Fibroblast of gingiva (primary cell): ENCODE measurements at regions not wholly inside any gene's neighbourhood (a gene's known extent, or its start where the extent isn't known, plus 50 kb on each side); places are given as distances from the start of the nearest gene placed in this dataset.
A peak's percentile ranks its signal among the peaks of the same experiment; 100 is the strongest.
"Not testable (repeated sequence)": the region's sequence is repeated elsewhere in the genome, so short reads cannot be mapped to it uniquely, and the experiment has no call there.

ENCODE experiments used
- DNase-seq: peaks from one replicate; pipeline ENCODE4 v3.0.0-alpha.2; 2011; ENCODE audit warnings: low read depth

DNA sequence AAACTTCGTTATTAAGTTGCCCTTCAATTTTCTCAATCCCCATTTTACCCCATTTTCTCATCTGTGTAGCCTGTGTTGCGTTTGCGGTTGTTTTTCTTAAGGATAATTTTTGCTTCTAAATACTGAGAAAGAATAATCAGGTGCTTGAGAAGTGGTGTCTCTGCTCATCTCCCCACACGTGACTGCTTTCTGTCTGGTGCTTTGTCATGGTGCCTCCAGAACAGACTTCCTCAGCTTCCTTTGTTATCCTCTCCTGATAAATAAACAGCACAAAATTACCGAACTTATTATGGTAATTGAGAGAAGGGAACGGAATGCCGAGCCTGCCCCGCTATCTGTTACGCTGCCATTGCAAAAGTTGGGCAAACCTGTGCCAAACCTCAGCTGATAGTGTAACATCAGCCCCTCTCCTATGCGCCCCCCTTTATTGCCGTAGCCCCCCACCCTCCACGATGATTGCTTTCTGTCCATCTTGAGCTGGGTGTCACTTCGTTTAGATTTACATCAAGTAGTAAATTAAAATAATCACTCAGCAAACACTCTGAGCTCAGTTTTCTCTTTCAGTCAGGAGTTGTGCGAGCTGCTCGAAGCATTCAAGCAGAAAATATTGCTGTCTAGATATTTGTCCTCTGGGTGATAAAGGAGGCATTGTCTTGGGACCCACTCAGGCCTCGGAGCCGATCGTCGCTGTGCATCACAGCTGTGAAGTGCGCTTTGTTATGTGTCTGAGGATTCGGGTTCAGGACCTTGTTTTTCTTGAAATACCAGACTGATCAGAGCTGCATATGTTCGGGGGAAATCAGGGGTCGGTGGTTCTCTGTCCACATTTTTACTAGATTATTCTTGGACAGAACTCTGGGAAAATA lies 1008.5 kb upstream of the FANCL start:
- no peak for DNase-seq

DNA sequence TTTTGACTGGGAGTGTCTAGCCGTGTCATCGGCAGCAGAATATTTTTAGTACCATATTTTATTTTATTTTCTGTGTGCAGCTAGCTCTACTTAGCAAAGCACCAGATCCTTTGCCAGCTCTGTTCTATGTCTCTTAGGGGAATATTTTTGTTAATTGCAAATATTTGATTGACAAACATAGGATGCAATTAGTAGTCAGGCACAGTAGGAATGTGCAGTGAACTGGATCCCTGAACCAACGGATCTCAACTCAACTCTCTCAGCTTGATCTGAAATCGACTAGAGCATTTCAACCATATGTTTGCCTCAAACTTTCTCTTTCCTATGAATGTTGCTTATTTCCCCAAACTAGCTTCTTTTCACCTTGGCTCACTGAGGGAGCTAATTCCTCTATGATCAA lies 998.0 kb upstream of the FANCL start:
- DNase-seq: no peak

DNA sequence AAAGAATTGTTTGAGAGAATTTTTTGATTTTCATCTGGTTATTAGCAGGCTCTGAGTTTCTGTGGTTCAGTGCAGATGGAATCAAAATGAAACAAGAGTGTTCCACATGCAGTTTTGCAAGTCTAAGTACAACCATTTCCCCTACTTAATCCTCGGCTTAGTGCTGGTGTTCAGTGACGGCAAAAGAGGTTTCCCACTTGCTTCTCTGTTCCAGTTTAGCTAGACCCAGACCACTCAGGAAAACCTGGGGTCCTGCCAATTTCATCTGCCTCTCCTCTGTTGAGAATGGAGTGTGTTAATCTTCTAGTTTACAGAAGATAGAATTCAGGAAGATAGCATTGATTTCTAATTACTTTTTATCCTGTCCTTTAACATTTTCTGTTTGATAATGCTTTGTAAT lies 996.2 kb upstream of the FANCL start:
- DNase-seq: no peak

DNA sequence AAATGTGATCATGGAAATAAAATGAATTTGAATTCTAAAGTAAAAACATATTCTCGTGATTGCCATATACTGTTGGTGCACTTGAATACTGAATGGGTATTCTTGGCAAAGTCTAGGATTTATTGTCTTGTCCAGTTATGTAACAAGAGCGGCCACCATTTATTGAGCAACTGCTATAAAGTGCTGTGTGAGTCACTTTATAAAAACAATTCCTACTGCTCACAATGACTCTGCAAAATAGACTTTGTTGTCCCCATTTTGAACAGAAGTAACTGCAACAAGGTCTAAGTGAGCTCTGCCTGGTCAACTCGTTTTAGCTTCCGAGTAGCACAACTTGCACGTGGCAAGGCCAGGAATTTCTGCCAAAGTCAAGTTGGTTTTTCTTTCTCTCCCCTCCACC lies 995.6 kb upstream of the FANCL start:
- DNase-seq: peak; percentile 45

DNA sequence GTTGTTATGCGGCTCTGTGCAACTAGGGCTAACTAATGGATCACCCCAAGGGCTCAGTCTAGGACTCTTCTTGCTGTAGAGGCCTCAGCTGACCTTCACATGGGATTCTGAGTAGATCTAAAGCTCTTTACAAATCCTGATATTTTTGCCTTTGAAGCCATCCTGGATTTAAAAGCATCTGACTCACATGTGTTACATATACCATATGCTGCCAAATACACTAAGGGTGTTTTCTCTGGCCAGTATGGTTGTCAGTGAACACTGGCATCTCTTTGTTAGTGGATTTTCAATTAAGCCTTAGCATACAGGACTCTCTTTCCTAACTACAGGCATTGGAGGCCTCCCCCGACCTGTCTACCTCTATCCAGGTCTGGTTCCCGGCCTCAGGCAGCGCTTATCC lies 992.8 kb upstream of the FANCL start:
- no peak for DNase-seq

DNA sequence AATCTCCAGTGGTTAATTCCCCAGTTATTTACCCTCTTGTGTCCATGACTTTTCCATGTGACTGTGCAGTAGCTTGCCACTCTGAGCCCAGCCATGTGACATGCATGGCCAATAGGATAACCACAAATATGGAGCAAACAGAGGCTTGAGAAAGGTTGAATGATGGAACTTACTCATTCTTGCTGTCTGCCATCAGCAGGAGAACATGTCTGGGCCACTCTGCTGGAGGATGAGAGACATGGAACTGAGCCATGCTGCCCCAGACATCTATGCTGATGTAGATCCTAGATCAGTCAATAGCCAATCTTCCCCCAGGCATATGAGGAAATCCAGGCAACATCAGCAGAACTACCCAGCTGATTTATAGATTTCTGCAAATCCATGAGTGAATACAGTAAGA lies 992.3 kb upstream of the FANCL start:
- DNase-seq: no peak

DNA sequence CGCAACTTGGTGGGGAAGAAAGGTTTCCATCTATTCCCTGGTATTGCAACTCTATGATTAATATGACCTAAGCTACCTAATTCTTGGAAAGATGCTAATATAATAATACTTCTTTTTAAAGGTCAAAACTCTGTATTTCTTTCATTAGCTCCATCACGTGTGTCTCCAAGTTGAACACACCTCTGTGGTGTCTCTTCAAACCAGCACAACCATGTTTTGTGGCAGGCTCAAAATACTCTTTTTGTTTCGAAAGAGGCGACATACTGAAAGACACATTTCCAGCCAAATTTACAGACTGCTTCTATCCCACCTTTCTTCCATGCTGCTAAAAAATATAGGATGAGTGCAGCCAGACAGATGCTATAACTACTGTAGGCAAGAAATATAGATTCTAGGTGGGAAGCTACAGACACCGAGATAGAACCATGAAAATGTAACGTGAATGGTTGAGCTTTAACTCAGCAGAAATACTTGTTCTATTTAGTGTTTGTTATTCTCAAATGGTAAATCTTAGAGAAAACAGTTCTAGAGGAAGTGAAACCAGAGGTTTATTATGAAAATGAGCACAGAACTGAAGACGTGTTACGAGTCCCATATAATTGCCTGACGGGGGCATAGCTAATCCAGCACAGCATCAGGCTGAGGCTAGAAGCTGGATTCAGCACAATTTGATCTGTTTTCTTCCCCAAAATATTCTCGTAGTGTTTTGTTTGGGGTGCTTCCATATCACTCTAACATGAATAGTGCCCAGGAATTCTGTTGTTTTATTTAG lies 991.5 kb upstream of the FANCL start:
- DNase-seq: no peak

DNA sequence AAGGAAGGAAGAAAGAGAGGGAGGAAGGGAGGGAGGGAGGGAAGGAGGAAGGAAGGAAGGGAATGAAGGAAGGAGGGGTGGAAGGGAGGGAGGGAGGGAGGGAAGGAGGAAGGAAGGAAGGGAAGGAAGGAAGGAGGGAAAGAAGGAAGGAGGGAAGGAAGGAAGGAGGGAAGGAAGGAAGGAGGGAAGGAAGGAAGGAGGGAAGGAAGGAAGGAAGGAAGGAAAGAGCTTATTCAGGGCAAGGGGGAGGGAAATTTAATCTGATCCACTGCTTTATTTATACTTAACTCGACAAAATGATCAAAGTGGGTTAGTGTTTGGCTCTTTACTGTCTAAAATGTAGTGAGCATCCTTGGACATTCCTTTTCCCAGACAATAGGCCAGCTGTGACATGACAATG lies 985.2 kb upstream of the FANCL start:
- DNase-seq: not testable (repeated sequence)

DNA sequence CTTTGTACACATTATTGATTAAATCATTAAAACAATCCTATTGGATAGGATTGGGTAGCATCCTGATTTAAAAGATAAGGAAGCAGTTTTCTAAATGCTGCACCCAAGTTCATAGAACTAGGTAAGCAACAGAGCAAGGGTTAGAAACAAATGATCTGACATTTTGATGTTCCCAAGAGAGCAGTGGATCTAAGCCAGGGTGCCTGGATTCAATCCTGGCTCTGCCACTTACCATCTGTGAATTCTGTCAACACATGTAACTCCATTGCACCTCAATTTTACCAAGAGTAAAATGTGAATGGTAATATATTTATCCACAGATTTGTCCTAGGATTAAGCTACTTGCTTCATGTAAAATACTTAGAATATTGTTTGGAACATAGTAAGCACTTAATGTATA lies 982.6 kb upstream of the FANCL start:
- DNase-seq: no peak

DNA sequence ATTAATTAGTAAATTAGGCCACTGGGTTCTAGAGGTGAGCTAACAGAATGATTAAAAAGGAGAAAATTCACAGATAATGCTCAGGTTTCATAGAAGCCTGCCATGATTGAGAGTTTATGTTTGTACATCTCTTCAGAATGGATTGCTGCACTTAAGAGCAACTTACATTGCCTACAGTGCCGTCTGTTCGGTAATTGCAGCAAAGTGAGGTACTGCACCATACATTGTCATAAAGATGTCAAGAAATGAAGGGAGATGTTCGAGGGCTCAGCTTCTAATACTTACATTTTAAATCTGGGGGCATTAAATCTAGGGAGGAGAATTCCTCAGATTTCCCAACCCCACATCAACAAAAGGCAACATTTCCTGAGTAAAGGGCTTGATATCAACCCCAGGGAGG lies 976.2 kb upstream of the FANCL start:
- DNase-seq: no peak

DNA sequence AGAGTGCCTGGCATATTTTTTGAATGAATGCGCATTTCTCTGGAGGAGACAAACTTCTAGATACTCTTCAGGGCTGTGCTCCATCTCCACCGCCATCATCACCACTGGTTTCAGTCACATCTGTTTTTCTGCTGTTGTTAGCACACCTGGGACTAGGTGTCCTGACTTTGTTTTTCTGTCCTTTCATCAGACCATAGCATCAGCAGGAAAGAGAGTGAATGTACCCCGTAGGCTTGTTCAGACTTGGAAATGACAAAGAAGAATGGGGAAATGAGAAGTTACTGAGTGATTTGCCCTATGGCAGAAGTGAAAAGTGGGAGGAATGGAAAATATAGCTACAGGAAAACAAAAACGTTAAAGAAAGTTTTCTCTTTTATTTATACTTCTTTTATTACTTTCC lies 965.2 kb upstream of the FANCL start:
- DNase-seq: no peak

DNA sequence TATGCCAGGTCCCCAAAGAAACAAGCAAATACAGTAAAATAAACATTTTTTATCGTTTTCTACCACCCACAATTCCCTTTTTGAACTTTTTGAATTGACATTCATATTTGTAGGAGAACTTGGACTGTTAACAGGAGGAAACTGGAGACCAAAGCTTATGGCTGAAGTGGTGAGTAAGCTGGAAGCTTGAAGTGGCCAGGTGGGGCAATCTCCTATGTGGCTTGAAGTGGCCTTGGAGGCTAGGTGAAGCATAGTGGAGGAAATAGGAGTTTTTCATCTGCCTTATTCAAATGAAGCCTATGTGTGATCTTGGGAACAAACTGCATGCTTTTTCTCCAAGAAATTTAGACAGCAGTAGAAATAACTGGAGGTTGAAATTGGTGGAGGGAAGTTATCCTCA lies 962.9 kb upstream of the FANCL start:
- no peak for DNase-seq

DNA sequence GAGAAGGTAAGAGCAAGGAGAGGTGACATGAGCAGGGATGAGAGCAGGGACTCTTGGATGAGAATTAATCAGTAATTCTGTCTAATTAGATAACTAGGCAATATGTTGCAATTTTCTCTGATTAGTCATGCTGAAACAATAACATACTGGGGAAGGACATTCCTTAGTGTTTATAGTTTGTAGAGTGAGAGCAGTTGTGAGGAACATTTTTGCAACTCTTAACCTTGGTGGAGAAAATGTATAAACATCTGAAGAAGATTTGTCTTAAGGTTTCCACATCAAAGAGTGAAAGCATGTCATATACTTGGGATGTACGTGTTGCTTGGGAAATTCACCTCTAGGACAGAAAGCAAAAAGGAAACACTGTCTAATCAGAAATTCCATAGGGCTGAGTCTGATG lies 955.4 kb upstream of the FANCL start:
- peak; percentile 51 for DNase-seq

DNA sequence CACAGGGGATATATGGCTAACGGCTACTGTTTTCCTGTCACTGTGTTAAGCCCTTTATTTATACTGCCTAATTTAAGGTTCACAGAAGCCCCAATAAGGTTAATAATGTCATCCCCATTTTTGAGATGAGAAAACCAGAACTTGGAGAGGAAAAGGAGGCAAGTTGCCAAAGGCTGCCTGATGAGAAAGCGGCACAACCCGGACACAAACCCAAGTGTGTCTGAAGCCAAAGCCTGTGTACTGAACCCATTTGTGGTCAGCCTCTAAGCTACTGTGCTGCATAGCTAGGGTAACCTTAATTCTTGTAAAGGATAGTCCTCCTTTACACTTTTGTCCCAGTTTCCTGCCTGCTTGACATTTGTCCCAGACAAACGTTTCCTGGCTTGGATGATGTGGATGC lies 954.7 kb upstream of the FANCL start:
- DNase-seq: no peak

DNA sequence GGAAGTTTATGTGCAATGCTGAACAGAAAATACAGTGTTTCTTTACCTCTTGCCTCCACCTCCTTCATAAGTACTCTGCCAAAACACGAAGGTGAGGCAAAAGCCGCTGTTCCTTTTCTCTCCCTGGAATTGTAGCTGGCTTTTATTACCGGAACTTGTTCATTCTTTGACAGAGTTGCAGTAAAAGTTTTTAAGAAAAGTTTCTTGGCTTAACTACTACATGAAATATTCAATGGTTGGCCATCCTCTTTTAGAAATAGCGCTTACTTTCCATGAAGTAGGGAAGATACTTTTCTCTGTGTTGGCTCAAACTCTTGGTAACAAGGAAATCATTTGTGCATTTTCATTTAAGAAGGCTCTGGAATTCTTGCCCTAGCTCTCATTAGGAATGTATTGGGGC lies 950.7 kb upstream of the FANCL start:
- no peak for DNase-seq

DNA sequence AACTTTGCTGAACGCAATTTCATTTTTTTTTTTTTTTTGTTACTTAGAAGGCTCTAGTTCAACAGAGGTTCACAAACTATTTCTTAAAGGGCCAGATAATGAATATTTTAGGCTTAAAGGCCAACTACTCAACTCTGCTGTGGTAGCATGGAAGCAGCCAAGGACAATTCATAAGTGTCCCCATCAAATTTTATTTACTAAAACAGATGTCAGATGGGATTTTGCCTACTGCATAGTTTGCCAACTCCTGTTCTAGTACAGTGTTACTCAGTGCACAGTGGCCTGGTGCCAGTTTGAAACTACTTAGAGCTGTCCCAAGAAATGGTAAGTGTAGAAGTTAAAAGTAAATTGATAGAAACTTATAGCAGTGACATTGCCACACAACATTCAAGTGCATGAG lies 949.4 kb upstream of the FANCL start:
- DNase-seq: peak; percentile 18

DNA sequence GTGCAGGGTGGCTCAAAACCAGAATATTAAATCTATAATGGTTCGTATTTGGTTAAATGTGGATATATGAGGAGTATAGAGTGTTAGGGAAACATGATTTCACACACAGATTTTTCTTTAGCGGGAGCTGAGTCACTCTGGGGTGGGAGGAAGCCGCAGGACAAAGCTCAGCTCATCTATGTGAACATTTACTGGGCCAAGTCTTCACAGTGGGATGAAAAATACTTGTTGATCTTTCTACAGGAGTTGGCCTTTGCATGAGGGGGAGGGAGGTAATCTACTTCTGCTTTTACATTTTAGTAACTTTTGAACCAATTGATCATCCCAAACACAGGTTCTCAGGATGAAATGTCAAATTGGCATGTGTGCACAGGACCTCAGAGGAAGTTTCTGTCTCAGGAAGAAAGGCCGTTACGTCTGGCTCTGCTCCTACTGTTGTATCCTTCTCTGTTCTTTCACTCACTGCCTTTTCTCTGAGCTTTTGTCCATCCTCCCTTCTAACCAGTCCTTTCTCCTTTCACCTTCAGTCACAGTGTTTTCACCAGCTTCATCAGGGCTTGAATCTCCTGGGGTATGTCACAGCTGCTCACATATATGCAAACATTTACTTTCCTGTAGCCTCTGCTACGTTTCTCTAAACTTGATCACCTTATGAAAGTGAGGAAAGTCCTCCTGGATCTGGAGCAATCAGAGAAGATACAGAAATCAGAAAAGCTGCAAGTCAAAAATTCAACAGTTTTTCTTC lies 943.3 kb upstream of the FANCL start:
- DNase-seq: no peak

DNA sequence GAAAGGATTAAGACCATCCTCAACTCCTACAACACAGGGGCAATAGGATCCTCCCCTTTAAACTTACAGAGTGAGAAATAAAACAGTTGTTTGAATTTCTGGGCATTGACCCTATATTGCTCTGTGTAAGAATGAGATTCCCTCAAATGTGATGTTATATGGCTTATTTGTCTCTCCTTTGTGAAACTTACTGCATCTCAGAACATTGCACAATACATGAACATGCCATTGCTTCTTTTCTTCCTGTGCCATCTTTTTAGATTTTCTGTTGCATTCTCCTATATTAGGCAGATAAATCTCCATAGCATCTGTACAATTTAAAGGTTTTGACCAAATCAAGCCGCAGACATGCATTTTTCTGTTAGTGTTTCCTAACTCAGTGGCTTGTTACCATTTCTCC lies 941.9 kb upstream of the FANCL start:
- DNase-seq: no peak

DNA sequence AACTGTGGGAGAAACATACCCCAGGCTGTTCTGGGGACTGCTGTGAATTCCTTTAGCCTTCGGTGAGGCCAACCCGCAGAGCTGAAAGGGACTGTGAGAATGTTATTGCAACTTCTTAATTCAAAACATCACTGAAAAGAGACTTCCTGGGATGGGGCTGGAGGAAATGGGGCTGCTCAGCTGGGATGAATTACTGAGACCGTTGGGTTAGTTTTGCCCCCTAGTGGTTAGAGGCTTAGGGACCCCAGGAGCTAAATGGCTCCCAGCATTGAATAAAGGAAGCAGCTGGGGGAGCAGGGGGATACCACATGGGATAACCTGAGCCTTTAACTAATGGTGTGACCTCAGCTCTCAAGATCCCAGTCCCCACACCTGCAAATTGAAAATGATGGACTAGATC lies 941.1 kb upstream of the FANCL start:
- peak; percentile 24 for DNase-seq

DNA sequence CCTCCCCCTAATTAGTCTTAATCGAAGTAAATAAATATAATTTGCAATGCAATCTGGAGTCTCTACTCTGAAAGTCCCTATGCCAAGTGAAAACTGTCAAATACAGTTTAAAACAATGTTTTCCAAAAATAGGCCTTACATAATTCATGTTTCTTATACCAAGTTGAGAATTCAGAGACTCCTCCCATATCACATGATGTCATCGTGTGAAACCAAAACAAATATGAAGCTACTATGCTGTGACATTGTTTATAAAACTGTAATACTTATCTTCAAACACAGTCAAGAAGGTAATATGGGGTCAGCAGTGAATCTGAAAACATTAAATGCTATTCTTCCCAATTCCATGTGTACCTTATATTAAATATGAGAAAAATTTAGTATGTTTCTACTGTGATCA lies 940.2 kb upstream of the FANCL start:
- no peak for DNase-seq

DNA sequence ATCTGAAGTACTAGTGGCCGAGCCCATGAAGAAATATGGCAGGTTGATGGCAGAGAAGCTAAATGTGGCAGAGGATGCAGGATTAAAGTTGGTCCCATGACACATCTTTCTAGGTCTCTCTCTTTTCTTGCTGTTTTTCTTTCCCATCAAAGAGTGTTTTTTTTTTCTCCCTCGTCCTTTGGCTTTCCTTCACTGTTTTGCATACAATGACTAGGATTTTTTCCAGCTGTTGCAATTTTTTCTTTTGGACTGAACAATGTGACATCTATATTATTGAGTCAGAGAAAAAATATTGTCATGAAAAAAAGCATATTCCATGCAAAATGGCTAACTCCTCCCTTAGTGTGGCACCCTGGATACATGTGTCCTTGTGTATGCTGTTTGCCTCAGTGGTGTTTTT lies 939.5 kb upstream of the FANCL start:
- no peak for DNase-seq

DNA sequence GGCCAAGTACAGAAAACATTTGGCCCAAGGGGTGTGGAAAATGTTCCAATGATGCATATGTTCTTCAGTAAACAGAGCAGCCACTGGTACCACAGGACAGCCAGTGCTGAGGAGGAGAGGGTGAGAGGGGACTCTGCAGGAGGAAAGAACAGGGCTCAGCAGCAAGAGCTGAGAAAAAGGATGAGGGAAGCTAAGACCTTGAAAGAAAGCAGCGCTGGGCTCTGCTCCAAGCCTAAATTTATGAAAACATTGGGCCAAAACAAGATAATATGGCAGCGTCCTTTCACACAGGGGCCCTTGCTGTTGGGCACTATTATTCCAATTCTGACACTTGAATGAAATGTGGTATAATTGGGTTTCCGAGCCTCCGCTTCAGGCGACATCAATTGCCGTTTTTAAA lies 939.0 kb upstream of the FANCL start:
- DNase-seq: no peak

DNA sequence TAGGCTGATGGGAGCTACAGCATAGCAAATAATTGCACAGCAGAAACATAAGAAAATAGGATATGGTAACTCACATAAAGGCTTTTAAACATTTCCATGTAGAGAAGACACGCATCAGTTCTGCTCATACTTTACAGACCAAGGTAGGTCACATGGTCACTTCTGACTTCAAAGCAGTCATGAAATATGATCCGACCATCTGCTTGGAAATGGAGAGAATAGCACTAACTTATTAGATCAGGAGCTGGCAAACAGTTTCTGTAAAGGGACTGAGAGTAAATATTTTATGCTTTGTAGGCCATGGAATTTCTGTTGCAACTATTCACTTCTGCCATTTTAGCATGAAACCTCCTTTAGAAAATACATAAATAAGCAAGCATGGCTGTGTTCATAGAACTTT lies 936.6 kb upstream of the FANCL start:
- DNase-seq: no peak
